ENCODE measurements at regions not wholly inside any gene's neighbourhood (a gene's known extent, or its start where the extent isn't known, plus 50 kb on each side); places are given as distances from the start of the nearest gene placed in this dataset.

DNA sequence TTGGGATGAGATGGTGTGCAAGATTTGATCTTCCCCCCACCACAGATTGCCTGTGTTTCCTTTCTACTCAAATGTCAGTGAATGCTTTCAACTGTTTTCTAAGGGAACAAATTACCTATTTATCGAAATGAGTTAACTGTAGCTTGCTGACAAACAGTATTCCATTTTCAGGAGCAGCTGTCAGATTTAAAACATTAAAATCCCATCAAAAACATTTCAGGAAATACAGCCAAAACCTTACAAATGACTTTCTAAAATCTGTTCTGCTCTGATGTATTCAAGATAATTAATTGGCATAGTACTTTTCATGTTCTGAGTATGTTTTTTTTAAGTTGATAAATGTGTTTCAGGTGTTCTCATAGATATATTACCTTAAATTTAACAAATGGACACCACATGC is 158.0 kb upstream of the DMRTA1 start:
- TF ChIP-seq POLR2A (IDR thresholded peaks at IDR 0.05), result no peak
- TF ChIP-seq, protein P1, sequence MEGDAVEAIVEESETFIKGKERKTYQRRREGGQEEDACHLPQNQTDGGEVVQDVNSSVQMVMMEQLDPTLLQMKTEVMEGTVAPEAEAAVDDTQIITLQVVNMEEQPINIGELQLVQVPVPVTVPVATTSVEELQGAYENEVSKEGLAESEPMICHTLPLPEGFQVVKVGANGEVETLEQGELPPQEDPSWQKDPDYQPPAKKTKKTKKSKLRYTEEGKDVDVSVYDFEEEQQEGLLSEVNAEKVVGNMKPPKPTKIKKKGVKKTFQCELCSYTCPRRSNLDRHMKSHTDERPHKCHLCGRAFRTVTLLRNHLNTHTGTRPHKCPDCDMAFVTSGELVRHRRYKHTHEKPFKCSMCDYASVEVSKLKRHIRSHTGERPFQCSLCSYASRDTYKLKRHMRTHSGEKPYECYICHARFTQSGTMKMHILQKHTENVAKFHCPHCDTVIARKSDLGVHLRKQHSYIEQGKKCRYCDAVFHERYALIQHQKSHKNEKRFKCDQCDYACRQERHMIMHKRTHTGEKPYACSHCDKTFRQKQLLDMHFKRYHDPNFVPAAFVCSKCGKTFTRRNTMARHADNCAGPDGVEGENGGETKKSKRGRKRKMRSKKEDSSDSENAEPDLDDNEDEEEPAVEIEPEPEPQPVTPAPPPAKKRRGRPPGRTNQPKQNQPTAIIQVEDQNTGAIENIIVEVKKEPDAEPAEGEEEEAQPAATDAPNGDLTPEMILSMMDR (IDR thresholded peaks at IDR 0.05), result no peak

All from thyroid gland (tissue), 4 donors.